Body of pancreas (tissue), 4 donors: ENCODE measurements at regions not wholly inside any gene's neighbourhood (a gene's known extent, or its start where the extent isn't known, plus 50 kb on each side); places are given as distances from the start of the nearest gene placed in this dataset.

Experiments used
- POLR2A ChIP-seq, 3 donors: fragments of 450-650 bp; IDR thresholded peaks; one replicate each; pipeline ENCODE4 v1.6.1; 2016; ENCODE audit warnings: antibody characterized with exemption in 3 of 3, mild to moderate bottlenecking in 2 of 3
- TF ChIP-seq, protein P1 (sequence below), 7 experiments: fragments of 450-650 bp in 4 of 7; fragments of 200-600 bp in 3 of 7; sonication (generic) in 3 of 7; IDR thresholded peaks; one replicate each; pipeline ENCODE4 v1.5.1; 2016 to 2019; ENCODE audit warnings: antibody characterized with exemption in 7 of 7

GRCh38 chr7:88377434-88377833, 70.7 kb upstream of the STEAP4 start:
- TF ChIP-seq, protein P1, sequence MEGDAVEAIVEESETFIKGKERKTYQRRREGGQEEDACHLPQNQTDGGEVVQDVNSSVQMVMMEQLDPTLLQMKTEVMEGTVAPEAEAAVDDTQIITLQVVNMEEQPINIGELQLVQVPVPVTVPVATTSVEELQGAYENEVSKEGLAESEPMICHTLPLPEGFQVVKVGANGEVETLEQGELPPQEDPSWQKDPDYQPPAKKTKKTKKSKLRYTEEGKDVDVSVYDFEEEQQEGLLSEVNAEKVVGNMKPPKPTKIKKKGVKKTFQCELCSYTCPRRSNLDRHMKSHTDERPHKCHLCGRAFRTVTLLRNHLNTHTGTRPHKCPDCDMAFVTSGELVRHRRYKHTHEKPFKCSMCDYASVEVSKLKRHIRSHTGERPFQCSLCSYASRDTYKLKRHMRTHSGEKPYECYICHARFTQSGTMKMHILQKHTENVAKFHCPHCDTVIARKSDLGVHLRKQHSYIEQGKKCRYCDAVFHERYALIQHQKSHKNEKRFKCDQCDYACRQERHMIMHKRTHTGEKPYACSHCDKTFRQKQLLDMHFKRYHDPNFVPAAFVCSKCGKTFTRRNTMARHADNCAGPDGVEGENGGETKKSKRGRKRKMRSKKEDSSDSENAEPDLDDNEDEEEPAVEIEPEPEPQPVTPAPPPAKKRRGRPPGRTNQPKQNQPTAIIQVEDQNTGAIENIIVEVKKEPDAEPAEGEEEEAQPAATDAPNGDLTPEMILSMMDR (IDR thresholded peaks at IDR 0.05): no peak
- TF ChIP-seq POLR2A (IDR thresholded peaks at IDR 0.05): no peak
